GM12864 (cell line): ENCODE measurements at regions not wholly inside any gene's neighbourhood (a gene's known extent, or its start where the extent isn't known, plus 50 kb on each side); places are given as distances from the start of the nearest gene placed in this dataset.

ENCODE experiments used
- DNase-seq: peaks from one replicate; pipeline ENCODE4 v3.0.0-alpha.2; 2011; ENCODE audit warnings: low read depth
- H3K4me3 ChIP-seq: 2 replicates; pipeline ENCODE4 v1.5.1; 2011; ENCODE audit warnings: mild to moderate bottlenecking, low read depth, low read length, control low read depth
- CTCF ChIP-seq: IDR thresholded peaks from 2 replicates; pipeline ENCODE4 v1.5.1; 2011; ENCODE audit warnings: low read depth, mild to moderate bottlenecking, moderate library complexity, low read length, control low read depth, inconsistent platforms; ENCODE audit errors: missing control alignments

GRCh38 chr10:131495892-131496291, 184.4 kb upstream of the TCERG1L start:
- no peak overlapping the region for H3K4me3 ChIP-seq
- DNase-seq = no peak
- no peak for TF ChIP-seq CTCF

GRCh38 chr10:131496351-131497052, 185.0 kb upstream of the TCERG1L start:
- TF ChIP-seq CTCF = no peak
- DNase-seq = no peak

GRCh38 chr10:131499566-131499965, 188.0 kb upstream of the TCERG1L start:
- no peak overlapping the region for H3K4me3 ChIP-seq
- no peak for DNase-seq
- TF ChIP-seq CTCF = no peak

More at GRCh38 chr10:131496351-131497052, 185.0 kb upstream of the TCERG1L start:
- no peak overlapping the region for H3K4me3 ChIP-seq

GRCh38 chr10:131500181-131500580, 188.7 kb upstream of the TCERG1L start:
- DNase-seq = no peak
- TF ChIP-seq CTCF = no peak
- H3K4me3 ChIP-seq = no peak overlapping the region

- no peak overlapping the region for H3K4me3 ChIP-seq
- no peak for DNase-seq
- TF ChIP-seq CTCF = no peak
Observed at GRCh38 chr10:131500892-131501291, 189.4 kb upstream of the TCERG1L start.

- DNase-seq = no peak
- no peak for TF ChIP-seq CTCF
- H3K4me3 ChIP-seq = no peak overlapping the region
Observed at GRCh38 chr10:131503992-131504391, 192.5 kb upstream of the TCERG1L start.

GRCh38 chr10:131511391-131511790, 199.9 kb upstream of the TCERG1L start:
- no peak overlapping the region for H3K4me3 ChIP-seq
- no peak for DNase-seq
- TF ChIP-seq CTCF = no peak
